Peyer's patch (tissue), 4 donors: ENCODE measurements at regions not wholly inside any gene's neighbourhood (a gene's known extent, or its start where the extent isn't known, plus 50 kb on each side); places are given as distances from the start of the nearest gene placed in this dataset.

ENCODE experiments used
- CTCF ChIP-seq, 6 experiments: fragments of 450-650 bp in 4 of 6; fragments of 200-600 bp in 2 of 6; sonication (generic) in 1 of 6; IDR thresholded peaks; one replicate each; pipeline ENCODE4 v1.5.1; 2017 to 2019; ENCODE audit warnings: antibody characterized with exemption in 6 of 6, mild to moderate bottlenecking in 3 of 6, moderate library complexity in 1 of 6
- POLR2A ChIP-seq, 2 donors: fragments of 450-650 bp; IDR thresholded peaks; one replicate each; pipeline ENCODE4 v1.5.1; 2017; ENCODE audit warnings: antibody characterized with exemption in 2 of 2, mild to moderate bottlenecking in 2 of 2, moderate library complexity in 2 of 2

- TF ChIP-seq CTCF (IDR thresholded peaks at IDR 0.05) = no peak
- no peak for TF ChIP-seq POLR2A (IDR thresholded peaks at IDR 0.05)
Observed at GRCh38 chr7:84455788-84456187, 261.2 kb upstream of the SEMA3A start.
